ENCODE measurements at regions not wholly inside any gene's neighbourhood (a gene's known extent, or its start where the extent isn't known, plus 50 kb on each side); places are given as distances from the start of the nearest gene placed in this dataset.
"Not testable (repeated sequence)": the region's sequence is repeated elsewhere in the genome, so short reads cannot be mapped to it uniquely, and the experiment has no call there.

GRCh38 chr2:129193961-129194360, 785.5 kb upstream of the RAB6C start:
- DNase-seq = no peak

- DNase-seq = no peak
Measured at GRCh38 chr2:129199501-129199900, 780.0 kb upstream of the RAB6C start.

- no peak for DNase-seq
Measured at GRCh38 chr2:129201696-129202095, 777.8 kb upstream of the RAB6C start.

- no peak for DNase-seq
Measured at GRCh38 chr2:129203331-129203730, 776.1 kb upstream of the RAB6C start.

- not testable (repeated sequence) for DNase-seq
Measured at GRCh38 chr2:129204581-129204980, 774.9 kb upstream of the RAB6C start.

- DNase-seq = no peak
Measured at GRCh38 chr2:129205176-129205575, 774.3 kb upstream of the RAB6C start.

GRCh38 chr2:129205766-129206165, 773.7 kb upstream of the RAB6C start:
- DNase-seq = no peak

GRCh38 chr2:129212299-129212958, 767.0 kb upstream of the RAB6C start:
- DNase-seq = no peak

- no peak for DNase-seq
Measured at GRCh38 chr2:129224022-129224421, 755.4 kb upstream of the RAB6C start.

GRCh38 chr2:129224486-129224885, 755.0 kb upstream of the RAB6C start:
- DNase-seq = no peak

GRCh38 chr2:129229196-129229595, 750.3 kb upstream of the RAB6C start:
- DNase-seq = no peak

- DNase-seq = no peak
Measured at GRCh38 chr2:129229830-129230441, 749.5 kb upstream of the RAB6C start.

- DNase-seq = no peak
Measured at GRCh38 chr2:129231924-129232323, 747.5 kb upstream of the RAB6C start.

- no peak for DNase-seq
Measured at GRCh38 chr2:129233166-129233565, 746.3 kb upstream of the RAB6C start.

- no peak for DNase-seq
Measured at GRCh38 chr2:129233751-129234406, 745.6 kb upstream of the RAB6C start.

GRCh38 chr2:129236601-129237000, 742.9 kb upstream of the RAB6C start:
- DNase-seq = no peak

GRCh38 chr2:129237966-129238725, 741.3 kb upstream of the RAB6C start:
- no peak for DNase-seq

GRCh38 chr2:129239141-129239540, 740.3 kb upstream of the RAB6C start:
- no peak for DNase-seq

- no peak for DNase-seq
Measured at GRCh38 chr2:129240061-129240460, 739.4 kb upstream of the RAB6C start.

GRCh38 chr2:129242269-129242668, 737.2 kb upstream of the RAB6C start:
- no peak for DNase-seq

GRCh38 chr2:129247751-129248150, 731.7 kb upstream of the RAB6C start:
- DNase-seq = no peak

- no peak for DNase-seq
Measured at GRCh38 chr2:129248198-129248597, 731.3 kb upstream of the RAB6C start.

GRCh38 chr2:129252781-129253460, 726.5 kb upstream of the RAB6C start:
- no peak for DNase-seq

All from bone marrow (tissue), 2 donors.